Activated naive CD4-positive, alpha-beta T cell treated with anti-CD3 and anti-CD28 coated beads for 36 hours (primary cell): ENCODE measurements at regions not wholly inside any gene's neighbourhood (a gene's known extent, or its start where the extent isn't known, plus 50 kb on each side); places are given as distances from the start of the nearest gene placed in this dataset.
"Not testable (repeated sequence)": the region's sequence is repeated elsewhere in the genome, so short reads cannot be mapped to it uniquely, and the experiment has no call there.

Experiments
- CTCF ChIA-PET: fragments of 350-600 bp; sonication (Branson Sonifier 250); formaldehyde crosslinking; loops from one replicate; lab custom pipeline; 2021; ENCODE audit warnings: antibody characterized with exemption; lab: Charles Lee
- DNase-seq: peaks from one replicate; pipeline ENCODE4 v3.0.0-alpha.2; 2020
- H3K27ac Mint-ChIP-seq: one replicate; pipeline ENCODE4 v1.8.0; 2021; ENCODE audit warnings: mild to moderate bottlenecking, mixed read lengths
- H3K27me3 Mint-ChIP-seq: one replicate; pipeline ENCODE4 v1.8.0; 2021; ENCODE audit warnings: low read depth, mixed read lengths
- H3K36me3 Mint-ChIP-seq: one replicate; pipeline ENCODE4 v1.8.0; 2021; ENCODE audit warnings: low read depth, mixed read lengths
- H3K4me1 Mint-ChIP-seq: one replicate; pipeline ENCODE4 v1.8.0; 2021; ENCODE audit warnings: low read depth, mixed read lengths
- H3K4me3 Mint-ChIP-seq: one replicate; pipeline ENCODE4 v1.8.0; 2021; ENCODE audit warnings: mild to moderate bottlenecking, moderate library complexity, mixed read lengths
- H3K9me3 Mint-ChIP-seq: one replicate; pipeline ENCODE4 v1.8.0; 2021; ENCODE audit warnings: mixed read lengths
- intact Hi-C: fragments of 100-400 bp; cut with micrococcal nuclease; formaldehyde crosslinking; loops from one replicate; pipeline ENCODE4 v1.15.1; 2023

DNA sequence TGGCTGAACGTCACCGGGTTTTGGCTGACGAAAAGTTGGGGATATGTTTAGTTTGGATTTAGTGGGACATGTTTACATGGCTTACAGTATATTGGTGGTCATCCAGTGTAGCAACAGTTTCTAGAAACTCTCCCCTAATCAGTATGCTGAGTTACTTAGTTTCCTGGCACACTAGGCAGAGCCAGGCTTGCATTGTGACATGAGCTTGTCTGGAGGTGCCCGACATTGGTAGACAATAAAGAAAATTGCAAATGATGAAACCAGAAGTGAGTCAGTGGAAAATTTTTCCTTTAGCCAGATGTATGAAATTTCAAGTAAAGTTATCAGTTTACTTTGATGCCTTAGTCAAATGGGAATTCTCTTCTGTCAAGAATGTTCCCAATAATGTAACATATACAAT is 276.1 kb downstream of the RDH14 start:
- intact Hi-C loops: no loop called here
- CTCF ChIA-PET: no interaction called here
- no peak overlapping the region for H3K27ac Mint-ChIP-seq
- peaks cover 7% of the 10 kb centered on the region for H3K9me3 Mint-ChIP-seq
- peaks cover 10% of the 10 kb centered on the region for H3K27me3 Mint-ChIP-seq
- no peaks in the 10 kb centered on the region for H3K4me1 Mint-ChIP-seq
- no peak overlapping the region for H3K4me3 Mint-ChIP-seq
- no peak for DNase-seq
- no peaks in the 10 kb centered on the region for H3K36me3 Mint-ChIP-seq

DNA sequence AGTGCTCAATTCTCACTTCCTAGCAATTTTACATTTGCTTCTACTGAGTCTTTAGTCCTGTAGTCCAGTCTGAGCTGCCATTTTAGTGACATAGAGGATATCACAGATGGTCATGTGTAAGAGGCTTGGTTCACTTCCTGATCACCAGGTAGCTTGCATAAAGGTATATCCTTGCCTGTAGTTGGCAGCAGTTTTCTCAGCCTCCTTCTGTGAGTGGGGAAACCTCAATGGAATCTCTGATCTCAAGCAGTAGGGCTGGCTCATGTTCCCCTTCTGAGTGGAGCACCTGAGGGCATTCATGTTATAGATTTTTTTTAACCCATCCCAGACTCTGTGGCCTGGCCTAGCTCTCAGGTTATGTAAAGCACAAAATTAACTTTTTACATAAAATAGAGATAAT is 278.4 kb downstream of the RDH14 start:
- Mint-ChIP-seq H3K4me3 (no peak overlapping the region), H3K36me3 (no peaks in the 10 kb centered on the region), H3K27ac (no peak overlapping the region), H3K27me3 (peaks cover 4% of the 10 kb centered on the region), H3K4me1 (no peaks in the 10 kb centered on the region), H3K9me3 (peaks cover 7% of the 10 kb centered on the region)
- CTCF ChIA-PET: no interaction called here
- intact Hi-C loops: no loop called here
- DNase-seq: no peak

DNA sequence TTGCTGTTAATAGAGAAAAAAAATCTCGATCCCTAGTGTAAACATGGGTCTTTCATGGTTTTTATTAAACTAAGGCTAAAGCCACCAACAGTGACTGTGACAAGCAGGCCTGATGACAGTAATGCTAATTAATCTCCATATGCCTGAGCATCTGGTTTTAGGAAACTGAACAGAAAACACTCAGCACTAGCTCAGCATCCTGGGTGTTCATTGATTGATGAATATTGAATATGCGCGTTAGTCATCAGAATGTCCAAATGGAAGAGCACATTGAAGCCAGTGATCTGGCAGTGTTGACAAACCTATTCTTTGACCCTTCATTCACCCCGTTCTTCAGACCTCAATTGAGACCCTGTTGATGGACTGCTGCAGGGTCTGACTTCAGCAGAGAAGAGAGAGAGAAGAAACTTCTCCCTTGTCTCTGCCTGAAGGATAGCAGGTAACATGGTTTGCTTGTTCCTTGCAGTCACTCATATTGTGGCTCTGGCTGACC is 283.8 kb downstream of the RDH14 start:
- Mint-ChIP-seq H3K4me3 (no peak overlapping the region), H3K4me1 (no peaks in the 10 kb centered on the region), H3K36me3 (no peaks in the 10 kb centered on the region), H3K9me3 (peaks cover 2% of the 10 kb centered on the region), H3K27ac (no peak overlapping the region), H3K27me3 (no peaks in the 10 kb centered on the region)
- intact Hi-C loops: no loop called here
- no peak for DNase-seq
- CTCF ChIA-PET: no interaction called here

DNA sequence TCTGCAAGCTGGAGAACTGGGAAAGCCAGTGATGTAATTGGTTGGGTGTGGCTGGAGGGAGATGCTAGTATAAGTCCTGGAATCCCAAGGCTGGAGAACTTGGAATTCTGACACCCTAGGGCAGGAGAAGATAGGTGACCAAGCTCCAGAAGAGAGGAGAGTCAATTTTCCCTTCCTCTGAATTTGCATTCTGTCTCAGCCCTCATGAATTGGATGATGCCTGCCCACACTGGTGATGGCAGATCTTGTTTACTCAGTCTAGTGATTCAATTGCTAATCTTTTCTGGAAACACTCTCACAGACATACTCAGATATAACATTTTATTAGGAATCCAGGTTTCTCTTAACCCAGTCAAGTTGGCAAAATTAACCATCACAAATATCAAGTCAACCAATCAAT is 287.2 kb downstream of the RDH14 start:
- H3K4me3 Mint-ChIP-seq: no peak overlapping the region
- H3K27ac Mint-ChIP-seq: no peak overlapping the region
- CTCF ChIA-PET: no interaction called here
- no peak for DNase-seq
- H3K36me3 Mint-ChIP-seq: no peaks in the 10 kb centered on the region
- H3K27me3 Mint-ChIP-seq: no peaks in the 10 kb centered on the region
- H3K4me1 Mint-ChIP-seq: no peaks in the 10 kb centered on the region
- peaks cover 2% of the 10 kb centered on the region for H3K9me3 Mint-ChIP-seq
- intact Hi-C loops: no loop called here

DNA sequence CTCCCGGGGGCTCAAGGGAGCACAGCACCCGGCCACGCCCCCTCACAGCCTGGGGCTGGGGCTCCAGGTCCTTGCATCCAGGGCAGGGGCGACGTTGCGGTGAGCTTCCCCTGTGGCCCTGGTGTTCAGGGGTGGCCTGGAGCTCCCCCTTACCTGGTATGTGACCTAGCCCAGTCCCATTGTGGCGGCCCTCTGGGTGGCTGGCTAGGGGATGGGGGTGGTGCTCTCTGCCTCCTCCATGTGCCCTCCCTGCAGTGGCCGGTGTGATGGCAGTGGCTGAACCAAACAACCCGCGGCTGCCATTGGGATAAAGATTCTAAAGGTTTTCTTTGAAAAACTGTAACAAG is 288.3 kb downstream of the RDH14 start:
- no peak overlapping the region for H3K27ac Mint-ChIP-seq
- DNase-seq: no peak
- intact Hi-C loops: no loop called here
- H3K4me1 Mint-ChIP-seq: no peaks in the 10 kb centered on the region
- H3K36me3 Mint-ChIP-seq: no peaks in the 10 kb centered on the region
- no peak overlapping the region for H3K4me3 Mint-ChIP-seq
- peaks cover 2% of the 10 kb centered on the region for H3K9me3 Mint-ChIP-seq
- H3K27me3 Mint-ChIP-seq: no peaks in the 10 kb centered on the region
- CTCF ChIA-PET: no interaction called here

DNA sequence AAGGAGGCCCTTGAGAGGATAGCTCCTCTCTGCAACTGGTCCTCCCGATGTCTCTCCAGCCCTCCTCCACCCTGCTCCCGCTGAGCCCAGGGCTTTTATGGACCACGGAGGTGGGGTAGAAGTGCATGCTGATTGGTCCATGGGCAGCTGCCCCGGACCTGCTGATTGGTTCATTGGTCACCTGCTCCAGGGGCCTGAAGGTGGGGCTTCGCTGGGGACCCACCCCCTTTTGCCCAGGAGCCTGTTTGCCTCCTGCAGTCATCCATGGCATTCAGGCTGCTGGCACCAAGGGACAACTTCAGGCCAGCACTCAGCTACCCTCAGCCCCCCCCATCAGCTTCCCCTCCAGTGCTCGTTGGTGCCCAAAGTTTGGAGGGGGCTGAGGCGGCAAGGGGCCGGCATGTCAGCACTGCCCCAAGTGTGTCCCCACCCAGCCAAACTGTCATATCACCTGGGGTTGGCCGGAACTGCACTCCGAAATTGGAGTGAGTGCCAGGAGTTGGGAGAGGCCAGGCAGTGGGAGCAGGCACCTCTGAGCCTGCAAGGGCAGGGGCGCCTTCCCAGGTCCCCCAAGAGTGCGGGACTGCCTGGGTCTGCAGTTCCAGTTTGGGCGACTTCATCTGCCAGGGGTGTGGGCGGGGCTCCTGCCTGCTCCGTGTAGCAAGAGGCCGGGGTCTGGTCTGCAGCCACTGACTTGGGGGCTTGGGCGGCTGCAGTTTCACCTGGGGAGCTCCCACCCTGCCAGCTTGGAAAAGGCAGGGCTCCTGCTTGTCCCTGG is 288.9 kb downstream of the RDH14 start:
- no peak for DNase-seq
- CTCF ChIA-PET: no interaction called here
- intact Hi-C loops: no loop called here
- H3K27ac Mint-ChIP-seq: no peak overlapping the region
- H3K4me3 Mint-ChIP-seq: no peak overlapping the region
- peaks cover 2% of the 10 kb centered on the region for H3K9me3 Mint-ChIP-seq
- no peaks in the 10 kb centered on the region for H3K27me3 Mint-ChIP-seq
- no peaks in the 10 kb centered on the region for H3K4me1 Mint-ChIP-seq
- H3K36me3 Mint-ChIP-seq: no peaks in the 10 kb centered on the region

DNA sequence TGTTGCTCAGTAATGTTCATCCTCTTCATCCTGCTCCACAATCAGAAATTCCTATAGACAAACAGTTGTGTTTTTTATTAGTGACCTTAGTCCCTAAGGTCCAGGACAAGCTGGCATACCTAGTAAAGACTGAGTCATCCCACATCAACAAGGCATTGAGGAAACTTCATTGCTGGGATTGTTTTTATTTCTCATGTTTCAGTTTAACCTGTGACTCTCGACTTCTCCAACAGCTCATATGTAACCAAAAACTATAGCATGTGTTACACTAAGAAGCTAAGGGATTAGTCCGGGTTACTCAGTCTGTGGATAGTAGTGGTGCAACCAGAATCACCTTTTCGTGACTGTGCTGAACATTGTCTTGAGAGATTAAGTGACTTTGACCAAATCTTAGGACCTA is 292.1 kb downstream of the RDH14 start:
- DNase-seq: no peak
- Mint-ChIP-seq H3K9me3 (no peaks in the 10 kb centered on the region), H3K27me3 (no peaks in the 10 kb centered on the region), H3K36me3 (no peaks in the 10 kb centered on the region), H3K4me1 (no peaks in the 10 kb centered on the region), H3K27ac (no peak overlapping the region), H3K4me3 (no peak overlapping the region)
- CTCF ChIA-PET: interaction anchor here (0.6 kb wide), 1 partner anchor 1636 kb away, joined by 3 read pairs; no protein-coding TSS in a partner anchor
- intact Hi-C loops: no loop called here

DNA sequence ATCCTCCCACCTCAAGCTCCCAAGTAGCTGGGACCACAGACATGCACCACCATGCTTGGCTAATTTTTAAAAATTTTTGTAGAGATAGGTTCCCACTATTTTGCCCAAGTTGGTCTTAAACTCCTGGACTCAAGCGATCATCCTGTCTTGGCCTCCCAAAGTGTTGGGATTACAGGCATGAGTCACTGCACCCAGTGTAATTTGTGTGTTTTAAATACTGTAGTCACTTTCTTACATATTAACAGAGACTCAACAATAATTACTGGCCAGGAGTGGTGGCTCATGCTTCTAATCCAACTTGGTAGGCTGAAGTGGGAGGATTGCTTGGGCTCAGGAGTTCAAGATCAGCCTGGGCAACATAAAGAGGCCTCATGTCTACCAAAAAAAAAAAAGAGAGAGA is 293.0 kb downstream of the RDH14 start:
- CTCF ChIA-PET: no interaction called here
- no peak overlapping the region for H3K4me3 Mint-ChIP-seq
- no peaks in the 10 kb centered on the region for H3K4me1 Mint-ChIP-seq
- H3K9me3 Mint-ChIP-seq: no peaks in the 10 kb centered on the region
- H3K36me3 Mint-ChIP-seq: no peaks in the 10 kb centered on the region
- DNase-seq: no peak
- intact Hi-C loops: no loop called here
- H3K27ac Mint-ChIP-seq: no peak overlapping the region
- no peaks in the 10 kb centered on the region for H3K27me3 Mint-ChIP-seq

DNA sequence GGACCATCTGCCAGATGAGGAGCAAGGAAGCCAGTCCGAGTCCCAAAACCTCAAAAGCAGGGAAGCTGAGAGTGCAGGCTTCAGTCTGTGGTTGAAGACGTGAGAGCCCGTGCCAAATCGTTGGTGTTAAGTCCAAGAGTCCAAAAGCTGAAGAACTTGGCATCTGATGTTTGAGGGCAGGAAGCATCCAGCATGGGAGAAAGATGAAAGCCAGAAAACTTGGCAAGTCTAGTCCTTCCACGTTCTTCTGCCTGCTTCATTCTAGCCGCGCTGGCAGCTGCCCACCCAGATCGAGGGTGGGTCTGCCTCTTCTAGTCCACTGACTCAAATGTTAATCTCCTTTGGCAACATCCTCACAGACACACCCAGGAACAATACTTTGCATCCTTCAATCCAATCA is 293.8 kb downstream of the RDH14 start:
- CTCF ChIA-PET, H3K9me3 Mint-ChIP-seq, DNase-seq, H3K4me1 Mint-ChIP-seq, H3K27ac Mint-ChIP-seq, intact Hi-C loops, H3K4me3 Mint-ChIP-seq, H3K36me3 Mint-ChIP-seq, H3K27me3 Mint-ChIP-seq: not testable (repeated sequence)

DNA sequence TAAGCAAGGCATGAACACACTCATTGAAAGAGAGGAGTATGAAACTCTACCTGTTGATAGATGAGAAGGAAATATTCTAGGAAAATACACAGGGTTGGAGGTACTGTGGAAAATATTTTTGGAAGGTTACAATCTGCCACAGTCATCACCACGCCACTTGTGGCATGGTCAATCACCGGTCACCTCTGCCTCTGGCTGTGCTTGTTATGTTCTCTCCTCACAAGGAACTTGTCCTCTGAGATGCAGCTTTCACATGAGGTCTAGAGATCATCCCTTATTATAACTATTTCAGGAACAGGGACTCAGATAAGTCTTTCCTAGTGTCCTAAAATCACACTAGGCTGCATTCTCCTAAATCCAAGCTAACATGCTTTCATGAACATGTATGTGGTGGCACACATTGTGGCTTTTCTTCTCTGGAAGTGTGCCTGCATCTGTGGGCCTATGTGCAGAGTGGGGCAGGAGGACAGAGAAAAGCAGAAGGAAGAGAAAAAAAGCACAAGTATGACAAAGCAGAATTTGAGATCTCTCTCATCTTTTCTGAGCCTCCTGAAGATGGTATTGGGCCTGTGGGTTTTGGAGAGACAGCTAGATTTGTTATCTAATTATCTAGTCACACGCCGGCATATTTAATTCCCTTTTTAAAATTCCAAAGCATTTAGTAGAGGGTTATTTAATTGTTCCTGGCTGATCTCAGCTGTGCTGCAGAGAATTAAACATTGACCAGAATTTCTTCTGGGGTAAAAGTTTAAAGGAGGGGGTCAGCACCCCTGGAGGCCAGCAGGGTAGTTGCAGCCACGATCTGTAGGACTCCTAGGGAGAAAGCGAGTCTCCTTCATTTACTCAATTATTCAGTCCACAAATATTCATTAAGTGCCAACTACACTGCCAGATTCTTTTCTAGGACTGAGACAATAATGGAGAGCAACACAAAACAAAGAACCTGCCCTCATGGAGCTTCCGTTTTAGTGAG is 294.6 kb downstream of the RDH14 start:
- Mint-ChIP-seq H3K9me3 (no peaks in the 10 kb centered on the region), H3K27ac (no peak overlapping the region), H3K4me3 (no peak overlapping the region), H3K4me1 (no peaks in the 10 kb centered on the region), H3K36me3 (no peaks in the 10 kb centered on the region), H3K27me3 (no peaks in the 10 kb centered on the region)
- no peak for DNase-seq
- intact Hi-C loops: no loop called here
- CTCF ChIA-PET: no interaction called here

DNA sequence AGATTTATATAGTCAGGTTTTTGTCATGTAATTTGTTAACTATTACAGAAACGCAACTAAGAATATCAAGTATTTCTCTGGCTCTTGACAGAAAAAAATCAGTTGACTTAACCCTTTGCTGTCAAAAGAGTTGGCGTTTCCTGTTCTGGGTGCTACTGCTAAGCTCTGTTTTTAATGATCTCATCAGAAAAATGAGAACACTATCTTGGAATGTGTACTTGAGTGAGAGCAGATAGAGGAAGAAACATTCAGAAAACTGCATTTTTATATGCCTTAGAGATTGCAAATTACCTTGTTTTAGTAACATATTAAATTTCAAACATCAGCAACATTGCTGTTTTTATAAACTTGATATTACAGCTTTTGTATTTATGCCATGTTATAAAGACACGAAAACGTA is 297.9 kb downstream of the RDH14 start:
- Mint-ChIP-seq H3K9me3 (no peaks in the 10 kb centered on the region), H3K4me1 (no peaks in the 10 kb centered on the region), H3K27ac (no peak overlapping the region), H3K36me3 (no peaks in the 10 kb centered on the region), H3K27me3 (no peaks in the 10 kb centered on the region), H3K4me3 (no peak overlapping the region)
- intact Hi-C loops: no loop called here
- CTCF ChIA-PET: no interaction called here
- no peak for DNase-seq

DNA sequence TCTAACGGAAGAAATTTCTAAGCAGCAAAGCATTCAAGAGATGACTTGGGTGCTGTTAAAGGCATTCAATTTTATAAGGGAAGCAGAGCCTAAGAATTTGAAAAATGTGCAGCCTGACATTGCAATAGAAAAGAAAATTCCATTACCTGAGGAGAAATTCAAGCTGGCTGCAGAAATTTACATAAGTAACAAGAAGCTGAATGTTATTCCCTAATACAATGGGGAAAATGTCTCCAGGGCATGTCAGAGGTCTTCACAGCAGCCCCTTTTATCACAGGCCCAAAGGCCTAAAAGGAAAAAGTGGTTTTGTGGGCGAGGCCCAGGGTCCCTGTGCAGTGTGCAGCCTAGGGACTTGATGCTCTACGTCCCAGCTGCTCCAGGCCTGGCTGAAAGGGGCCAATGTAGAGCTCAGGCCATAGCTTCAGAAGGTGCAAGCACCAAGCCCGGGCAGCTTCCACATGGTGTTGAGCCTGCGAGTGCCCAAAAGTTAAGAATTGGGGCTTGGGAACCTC is 306.7 kb downstream of the RDH14 start:
- CTCF ChIA-PET: no interaction called here
- DNase-seq: no peak
- Mint-ChIP-seq H3K4me3 (no peak overlapping the region), H3K9me3 (no peaks in the 10 kb centered on the region), H3K36me3 (no peaks in the 10 kb centered on the region), H3K27ac (no peak overlapping the region), H3K27me3 (no peaks in the 10 kb centered on the region), H3K4me1 (no peaks in the 10 kb centered on the region)
- intact Hi-C loops: no loop called here
